Esophagus muscularis mucosa (tissue), 4 donors: ENCODE measurements at regions not wholly inside any gene's neighbourhood (a gene's known extent, or its start where the extent isn't known, plus 50 kb on each side); places are given as distances from the start of the nearest gene placed in this dataset.
"Not testable (repeated sequence)": the region's sequence is repeated elsewhere in the genome, so short reads cannot be mapped to it uniquely, and the experiment has no call there.

Experiments used
- DNase-seq: peaks from one replicate; pipeline ENCODE4 v3.0.0-alpha.2; 2017; ENCODE audit errors: extremely low spot score
- H3K27ac ChIP-seq, 4 donors: fragments of 200-600 bp; sonication (generic); replicated peaks in 1 of 4; 1 replicate in 3 of 4; 2 replicates in 1 of 4; pipeline ENCODE4 v1.5.1; 2016 to 2019; ENCODE audit warnings: mild to moderate bottlenecking in 1 of 4
- H3K27me3 ChIP-seq, 4 donors: fragments of 200-600 bp; sonication (generic); one replicate each; pipeline versions ENCODE4 v1.5.1 to v1.6.0; 2016 to 2019
- H3K36me3 ChIP-seq, 4 donors: fragments of 200-600 bp; sonication (generic); one replicate each; pipeline ENCODE4 v1.5.1; 2016 to 2019
- H3K4me1 ChIP-seq, 4 donors: fragments of 200-600 bp; sonication (generic); one replicate each; pipeline ENCODE4 v1.5.1; 2016 to 2019
- H3K4me3 ChIP-seq, 4 donors: fragments of 200-600 bp; sonication (generic); 1 replicate in 2 of 4; 2 replicates in 2 of 4; pipeline ENCODE4 v1.5.1; 2016 to 2019; ENCODE audit warnings: mild to moderate bottlenecking in 4 of 4, moderate library complexity in 1 of 4
- H3K9me3 ChIP-seq, 4 donors: fragments of 200-600 bp; sonication (generic); 1 replicate in 3 of 4; 2 replicates in 1 of 4; pipeline ENCODE4 v1.5.1; 2016 to 2019
- CTCF ChIP-seq, 3 experiments: fragments of 200-600 bp in 2 of 3; fragments of 450-650 bp in 1 of 3; sonication (generic) in 2 of 3; IDR thresholded peaks; one replicate each; pipeline ENCODE4 v1.5.1; 2017 to 2019; ENCODE audit warnings: antibody characterized with exemption in 3 of 3, mild to moderate bottlenecking in 2 of 3, moderate library complexity in 1 of 3
- EP300 ChIP-seq: sonication (generic); formaldehyde crosslinking; IDR thresholded peaks from one replicate; pipeline ENCODE4 v1.6.1; 2017; ENCODE audit warnings: antibody characterized with exemption
- POLR2A ChIP-seq: fragments of 450-650 bp; IDR thresholded peaks from one replicate; pipeline ENCODE4 v1.6.1; 2017; ENCODE audit warnings: antibody characterized with exemption, moderate library complexity, mild to moderate bottlenecking, low read depth
- POLR2AphosphoS5 ChIP-seq, 2 donors: sonication (generic); formaldehyde crosslinking; IDR thresholded peaks; one replicate each; pipeline ENCODE4 v1.6.1; 2017; ENCODE audit warnings: antibody characterized with exemption in 2 of 2
- WGBS: methylation state at CpG from one replicate; pipeline ENCODE4 v1.1.5; 2018; 5-methylcytosine and 5-hydroxymethylcytosine counted together
- intact Hi-C: fragments of 100-400 bp; cut with DNase I; formaldehyde crosslinking; loops from one replicate; pipeline ENCODE4 v1.15.1; 2023

GRCh38 chr10:8283166-8283905, 228.8 kb downstream of the GATA3 start:
- no peak for TF ChIP-seq CTCF (IDR thresholded peaks at IDR 0.05)
- TF ChIP-seq EP300 = no peak
- intact Hi-C loops = no loop called here
- Histone ChIP-seq H3K27me3 (peaks cover 0 to 15% (median 0%) of the 10 kb centered on the region in 4 donors), H3K9me3 (no peaks in the 10 kb centered on the region), H3K4me1 (no peaks in the 10 kb centered on the region), H3K27ac (no peak overlapping the region), H3K4me3 (no peak overlapping the region), H3K36me3 (no peaks in the 10 kb centered on the region)
- DNase-seq = peak; percentile 29
- WGBS = 87% methylated on average over 7 of the region's 7 CpGs

- intact Hi-C loops = no loop called here
- DNase-seq = peak; percentile 47
- Histone ChIP-seq H3K9me3 (no peaks in the 10 kb centered on the region), H3K4me1 (no peaks in the 10 kb centered on the region), H3K27ac (no peak overlapping the region), H3K36me3 (no peaks in the 10 kb centered on the region), H3K27me3 (peaks cover 0 to 15% (median 0%) of the 10 kb centered on the region in 4 donors), H3K4me3 (no peak overlapping the region)
- 92% methylated on average over 11 of the region's 11 CpGs for WGBS
- TF ChIP-seq POLR2A (no peak), EP300 (no peak), CTCF (IDR thresholded peaks at IDR 0.05) (no peak), POLR2AphosphoS5 (IDR thresholded peaks at IDR 0.05) (no peak)
These were observed 229.5 kb downstream of the GATA3 start for GRCh38 chr10:8283986-8284385.

- WGBS = 87% methylated on average over 4 of the region's 4 CpGs
- intact Hi-C loops, DNase-seq: not testable (repeated sequence)
These were observed 231.5 kb downstream of the GATA3 start for GRCh38 chr10:8285970-8286369.

GRCh38 chr10:8288600-8288999, 234.1 kb downstream of the GATA3 start:
- no peaks in the 10 kb centered on the region for H3K36me3 ChIP-seq
- no peak overlapping the region for H3K27ac ChIP-seq
- H3K9me3 ChIP-seq = no peaks in the 10 kb centered on the region
- no peaks in the 10 kb centered on the region for H3K27me3 ChIP-seq
- peak; percentile 53 for DNase-seq
- intact Hi-C loops = no loop called here
- no peak overlapping the region for H3K4me3 ChIP-seq
- WGBS = 78% methylated on average over 9 of the region's 9 CpGs
- no peaks in the 10 kb centered on the region for H3K4me1 ChIP-seq
- TF ChIP-seq POLR2A = no peak
- TF ChIP-seq EP300 = no peak
- no peak for TF ChIP-seq CTCF (IDR thresholded peaks at IDR 0.05)
- TF ChIP-seq POLR2AphosphoS5 (IDR thresholded peaks at IDR 0.05) = no peak

More at GRCh38 chr10:8285970-8286369, 231.5 kb downstream of the GATA3 start:
- not testable (repeated sequence) for H3K27ac ChIP-seq, H3K27me3 ChIP-seq, H3K4me3 ChIP-seq, H3K4me1 ChIP-seq, H3K9me3 ChIP-seq, H3K36me3 ChIP-seq

GRCh38 chr10:8289186-8289924, 234.9 kb downstream of the GATA3 start:
- 77% methylated on average over 4 of the region's 4 CpGs for WGBS

More at GRCh38 chr10:8289186-8289924, 234.9 kb downstream of the GATA3 start:
- TF ChIP-seq CTCF (IDR thresholded peaks at IDR 0.05) (no peak), POLR2AphosphoS5 (IDR thresholded peaks at IDR 0.05) (no peak)
- Histone ChIP-seq H3K4me1 (no peaks in the 10 kb centered on the region), H3K27ac (no peak overlapping the region), H3K4me3 (no peak overlapping the region), H3K9me3 (no peaks in the 10 kb centered on the region), H3K27me3 (no peaks in the 10 kb centered on the region), H3K36me3 (no peaks in the 10 kb centered on the region)
- no peak for DNase-seq
- intact Hi-C loops = no loop called here
